ENCODE measurements at regions not wholly inside any gene's neighbourhood (a gene's known extent, or its start where the extent isn't known, plus 50 kb on each side); places are given as distances from the start of the nearest gene placed in this dataset.

DNA sequence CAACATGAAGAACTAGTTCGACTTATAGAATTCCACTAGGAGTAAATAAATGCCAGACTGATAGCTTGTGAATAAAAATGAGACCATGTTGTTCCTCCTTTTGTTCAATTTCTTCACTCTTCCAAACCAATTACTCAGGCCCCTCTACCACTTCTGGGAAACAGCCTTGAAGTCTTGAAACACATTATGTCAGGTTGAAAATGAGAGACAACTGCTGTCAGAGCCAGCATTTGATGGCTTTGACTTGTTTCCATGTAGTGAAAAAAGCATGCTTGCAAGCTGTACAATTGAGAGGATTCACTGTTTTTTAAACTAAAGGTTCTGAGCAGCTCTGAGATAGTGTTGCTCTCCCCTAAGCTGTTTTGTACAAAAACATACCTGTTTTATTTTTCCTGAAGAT is 337.1 kb upstream of the SGCD start:
- Mint-ChIP-seq H3K4me3 (no peak overlapping the region), H3K9me3 (ENCODE audit: low read depth) (no peaks in the 10 kb centered on the region), H3K36me3 (no peaks in the 10 kb centered on the region), H3K27me3 (no peaks in the 10 kb centered on the region), H3K27ac (no peak overlapping the region), H3K4me1 (no peaks in the 10 kb centered on the region)
- CTCF ChIA-PET = no interaction called here
- ATAC-seq = no peak
- DNase-seq = no peak

DNA sequence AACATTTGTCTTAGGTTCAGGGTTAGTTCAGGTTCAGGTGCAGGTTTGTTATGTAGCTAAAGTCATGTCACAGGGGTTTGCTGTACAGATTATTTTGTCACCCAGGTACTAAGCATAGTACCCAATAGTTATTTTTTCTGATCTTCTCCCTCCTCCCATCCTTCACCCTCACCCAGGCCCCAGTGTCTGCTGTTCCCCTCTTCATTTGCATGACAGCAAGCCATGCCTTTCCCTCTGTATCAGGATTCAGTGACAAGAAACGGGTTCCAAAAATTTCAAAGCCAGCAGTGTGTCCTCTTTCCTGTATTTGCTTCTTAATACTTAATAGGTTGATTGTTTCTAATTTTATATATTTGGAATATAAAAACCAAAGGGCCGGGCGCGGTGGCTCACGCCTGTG is 330.8 kb upstream of the SGCD start:
- no peak for DNase-seq
- Mint-ChIP-seq H3K4me1 (no peaks in the 10 kb centered on the region), H3K9me3 (ENCODE audit: low read depth) (no peaks in the 10 kb centered on the region), H3K4me3 (no peak overlapping the region), H3K36me3 (no peaks in the 10 kb centered on the region), H3K27me3 (no peaks in the 10 kb centered on the region), H3K27ac (no peak overlapping the region)
- no peak for ATAC-seq
- CTCF ChIA-PET = interaction anchor here (0.8 kb wide), 1 partner anchor 9 kb away, joined by 3 read pairs; no protein-coding TSS in a partner anchor

DNA sequence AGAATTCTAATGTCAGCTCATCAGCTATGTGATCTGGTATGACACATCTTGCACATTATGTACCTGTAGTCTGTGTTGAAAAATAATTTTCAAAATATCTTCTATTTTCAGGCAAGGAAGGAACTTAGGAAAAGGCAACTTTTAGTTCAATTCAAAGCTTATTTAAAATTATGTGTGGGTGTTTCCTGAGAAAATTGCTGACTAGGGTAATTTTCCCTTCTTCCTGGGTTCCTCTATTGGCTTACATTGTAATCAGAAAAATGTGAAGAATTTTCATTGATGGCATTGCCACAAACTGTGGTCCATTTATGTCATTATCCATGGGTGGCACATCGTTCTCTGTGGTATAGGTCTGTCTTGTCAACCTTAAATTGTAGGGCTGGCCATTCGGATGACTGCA is 328.7 kb upstream of the SGCD start:
- no peak overlapping the region for H3K4me3 Mint-ChIP-seq
- H3K27ac Mint-ChIP-seq = no peak overlapping the region

GRCh38 chr5:156000115-156000514 is 326.8 kb upstream of the SGCD start:
- H3K4me1 Mint-ChIP-seq = no peaks in the 10 kb centered on the region
- CTCF ChIA-PET = no interaction called here
- no peak overlapping the region for H3K27ac Mint-ChIP-seq

More for the DNA sequence above, 328.7 kb upstream of the SGCD start:
- ATAC-seq = no peak
- H3K27me3 Mint-ChIP-seq = no peaks in the 10 kb centered on the region
- CTCF ChIA-PET = no interaction called here
- DNase-seq = no peak
- no peaks in the 10 kb centered on the region for H3K36me3 Mint-ChIP-seq
- H3K9me3 Mint-ChIP-seq (ENCODE audit: low read depth) = no peaks in the 10 kb centered on the region
- H3K4me1 Mint-ChIP-seq = no peaks in the 10 kb centered on the region

GRCh38 chr5:156004754-156005153 is 322.2 kb upstream of the SGCD start:
- H3K4me3 Mint-ChIP-seq = no peak overlapping the region
- no peak overlapping the region for H3K27ac Mint-ChIP-seq
- H3K36me3 Mint-ChIP-seq = no peaks in the 10 kb centered on the region
- ATAC-seq (no peak), DNase-seq (no peak)
- H3K4me1 Mint-ChIP-seq = no peaks in the 10 kb centered on the region
- H3K27me3 Mint-ChIP-seq = no peaks in the 10 kb centered on the region
- CTCF ChIA-PET = no interaction called here
- no peaks in the 10 kb centered on the region for H3K9me3 Mint-ChIP-seq (ENCODE audit: low read depth)

More at GRCh38 chr5:156000115-156000514, 326.8 kb upstream of the SGCD start:
- H3K4me3 Mint-ChIP-seq = no peak overlapping the region
- no peak for ATAC-seq
- H3K9me3 Mint-ChIP-seq (ENCODE audit: low read depth) = no peaks in the 10 kb centered on the region
- no peak for DNase-seq
- H3K36me3 Mint-ChIP-seq = no peaks in the 10 kb centered on the region
- no peaks in the 10 kb centered on the region for H3K27me3 Mint-ChIP-seq

- H3K9me3 Mint-ChIP-seq (ENCODE audit: low read depth) = no peaks in the 10 kb centered on the region
These were observed 320.8 kb upstream of the SGCD start for GRCh38 chr5:156006026-156006647.

DNA sequence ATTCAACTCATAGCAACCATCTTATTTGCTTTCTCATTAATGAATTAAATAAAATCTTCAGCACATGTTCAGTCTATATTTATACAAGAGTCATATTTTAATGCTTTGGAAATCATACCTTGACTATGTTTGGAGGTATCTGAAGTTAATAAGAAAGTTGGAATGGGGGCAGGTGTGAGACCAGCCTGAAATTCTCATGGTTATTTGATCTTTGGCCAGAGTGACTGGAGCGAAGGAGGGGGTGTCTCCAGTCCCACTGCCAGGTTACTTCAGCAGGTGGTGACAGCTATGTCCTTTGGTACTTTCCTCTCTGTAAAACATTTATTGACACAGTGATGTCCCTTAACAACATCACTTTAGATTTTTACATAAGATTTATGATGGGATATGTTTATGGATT is 318.1 kb upstream of the SGCD start:
- Mint-ChIP-seq H3K36me3 (no peaks in the 10 kb centered on the region), H3K9me3 (ENCODE audit: low read depth) (no peaks in the 10 kb centered on the region), H3K4me1 (no peaks in the 10 kb centered on the region), H3K27ac (no peak overlapping the region), H3K27me3 (no peaks in the 10 kb centered on the region), H3K4me3 (no peak overlapping the region)
- CTCF ChIA-PET = no interaction called here
- ATAC-seq (no peak), DNase-seq (no peak)

More at GRCh38 chr5:156006026-156006647, 320.8 kb upstream of the SGCD start:
- CTCF ChIA-PET = no interaction called here
- no peak for ATAC-seq
- Mint-ChIP-seq H3K27ac (no peak overlapping the region), H3K4me1 (no peaks in the 10 kb centered on the region), H3K27me3 (no peaks in the 10 kb centered on the region), H3K4me3 (no peak overlapping the region), H3K36me3 (no peaks in the 10 kb centered on the region)
- DNase-seq = no peak

- DNase-seq (no peak), ATAC-seq (no peak)
- no peaks in the 10 kb centered on the region for H3K4me1 Mint-ChIP-seq
- no peaks in the 10 kb centered on the region for H3K9me3 Mint-ChIP-seq (ENCODE audit: low read depth)
- no peak overlapping the region for H3K27ac Mint-ChIP-seq
- no peak overlapping the region for H3K4me3 Mint-ChIP-seq
- H3K36me3 Mint-ChIP-seq = no peaks in the 10 kb centered on the region
- CTCF ChIA-PET = no interaction called here
- no peaks in the 10 kb centered on the region for H3K27me3 Mint-ChIP-seq
These were observed 317.4 kb upstream of the SGCD start for GRCh38 chr5:156009583-156009982.

GRCh38 chr5:156015137-156015536 is 311.8 kb upstream of the SGCD start:
- Mint-ChIP-seq H3K9me3 (ENCODE audit: low read depth) (no peaks in the 10 kb centered on the region), H3K27ac (no peak overlapping the region), H3K4me3 (no peak overlapping the region), H3K27me3 (peaks cover 2% of the 10 kb centered on the region), H3K4me1 (no peaks in the 10 kb centered on the region), H3K36me3 (no peaks in the 10 kb centered on the region)
- no peak for ATAC-seq
- CTCF ChIA-PET = no interaction called here
- DNase-seq = no peak

GRCh38 chr5:156019130-156019529 is 307.8 kb upstream of the SGCD start:
- ATAC-seq (no peak), DNase-seq (no peak)
- H3K4me3 Mint-ChIP-seq = no peak overlapping the region
- H3K36me3 Mint-ChIP-seq = no peaks in the 10 kb centered on the region
- no peak overlapping the region for H3K27ac Mint-ChIP-seq
- no peaks in the 10 kb centered on the region for H3K9me3 Mint-ChIP-seq (ENCODE audit: low read depth)
- peaks cover 2% of the 10 kb centered on the region for H3K27me3 Mint-ChIP-seq
- H3K4me1 Mint-ChIP-seq = no peaks in the 10 kb centered on the region
- CTCF ChIA-PET = no interaction called here

GRCh38 chr5:156019571-156020180 is 307.3 kb upstream of the SGCD start:
- Mint-ChIP-seq H3K4me1 (no peaks in the 10 kb centered on the region), H3K4me3 (no peak overlapping the region), H3K36me3 (no peaks in the 10 kb centered on the region), H3K9me3 (ENCODE audit: low read depth) (no peaks in the 10 kb centered on the region), H3K27me3 (peaks cover 2% of the 10 kb centered on the region), H3K27ac (no peak overlapping the region)
- DNase-seq = no peak
- CTCF ChIA-PET = no interaction called here
- no peak for ATAC-seq

- CTCF ChIA-PET = no interaction called here
- H3K36me3 Mint-ChIP-seq = no peaks in the 10 kb centered on the region
- no peaks in the 10 kb centered on the region for H3K9me3 Mint-ChIP-seq (ENCODE audit: low read depth)
- H3K27ac Mint-ChIP-seq = no peak overlapping the region
- ATAC-seq = no peak
- no peak for DNase-seq
- no peak overlapping the region for H3K4me3 Mint-ChIP-seq
- no peaks in the 10 kb centered on the region for H3K4me1 Mint-ChIP-seq
- peaks cover 2% of the 10 kb centered on the region for H3K27me3 Mint-ChIP-seq
These were observed 306.3 kb upstream of the SGCD start for GRCh38 chr5:156020647-156021046.

DNA sequence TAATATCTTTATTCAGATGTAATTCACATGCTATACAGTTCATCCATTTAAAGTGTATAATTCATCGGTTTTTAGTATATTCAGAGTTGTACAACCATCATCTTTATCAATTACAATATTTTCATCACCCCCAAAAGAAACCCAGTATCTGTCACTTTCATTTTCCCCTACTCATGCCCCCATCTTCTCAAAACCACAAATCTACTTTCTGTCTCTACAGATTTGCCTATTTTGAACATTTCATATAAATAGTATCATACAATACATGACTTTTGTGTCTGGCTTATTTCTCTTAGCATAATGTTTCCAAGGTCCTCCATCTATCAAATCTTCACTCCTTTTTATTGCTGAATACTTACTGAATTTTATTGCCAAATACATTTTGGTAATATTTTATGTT is 305.1 kb upstream of the SGCD start:
- Mint-ChIP-seq H3K27ac (no peak overlapping the region), H3K4me3 (no peak overlapping the region), H3K9me3 (ENCODE audit: low read depth) (no peaks in the 10 kb centered on the region), H3K4me1 (no peaks in the 10 kb centered on the region), H3K36me3 (no peaks in the 10 kb centered on the region), H3K27me3 (peaks cover 2% of the 10 kb centered on the region)
- ATAC-seq (no peak), DNase-seq (no peak)
- CTCF ChIA-PET = no interaction called here

DNA sequence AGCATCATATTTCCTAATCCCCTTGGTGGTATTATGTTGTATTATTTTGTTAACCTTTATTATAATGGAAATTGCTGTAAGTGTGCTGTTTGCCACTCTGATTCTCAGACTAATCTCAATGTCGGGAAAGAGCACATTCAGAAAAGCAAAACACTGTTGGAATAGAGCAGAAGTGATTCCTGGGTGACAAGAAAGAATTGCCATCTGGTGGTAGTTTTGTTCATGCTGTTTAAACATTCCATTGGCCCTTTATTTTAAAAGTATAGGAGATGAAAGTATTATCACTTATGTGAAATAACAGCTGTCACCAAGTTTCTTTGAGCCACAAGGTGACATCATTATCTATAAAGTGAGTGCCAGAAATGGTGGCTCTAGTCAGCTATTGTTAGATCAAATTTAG is 301.3 kb upstream of the SGCD start:
- H3K27ac Mint-ChIP-seq = no peak overlapping the region
- no peak overlapping the region for H3K4me3 Mint-ChIP-seq
- no peaks in the 10 kb centered on the region for H3K9me3 Mint-ChIP-seq (ENCODE audit: low read depth)
- H3K36me3 Mint-ChIP-seq = no peaks in the 10 kb centered on the region
- ATAC-seq (no peak), DNase-seq (no peak)
- no peaks in the 10 kb centered on the region for H3K27me3 Mint-ChIP-seq
- CTCF ChIA-PET = no interaction called here
- no peaks in the 10 kb centered on the region for H3K4me1 Mint-ChIP-seq
